CMK (cell line): ENCODE measurements at regions not wholly inside any gene's neighbourhood (a gene's known extent, or its start where the extent isn't known, plus 50 kb on each side); places are given as distances from the start of the nearest gene placed in this dataset.

Source experiments
- DNase-seq: peaks from one replicate; pipeline ENCODE4 v3.0.0-alpha.2; 2010; ENCODE audit warnings: low read depth

GRCh38 chr4:15374656-15375055 lies 53.2 kb upstream of the C1QTNF7 start:
- DNase-seq = no peak

GRCh38 chr4:15375667-15376066 lies 52.2 kb upstream of the C1QTNF7 start:
- no peak for DNase-seq

- no peak for DNase-seq
These were observed 51.7 kb upstream of the C1QTNF7 start for GRCh38 chr4:15376145-15376544.

- DNase-seq = no peak
These were observed 51.2 kb upstream of the C1QTNF7 start for GRCh38 chr4:15376594-15376993.
